ENCODE measurements at regions not wholly inside any gene's neighbourhood (a gene's known extent, or its start where the extent isn't known, plus 50 kb on each side); places are given as distances from the start of the nearest gene placed in this dataset.

- H3K4me3 ChIP-seq (ENCODE audit: low read depth, low read length) = no peak overlapping the region
- TF ChIP-seq CTCF (IDR thresholded peaks at IDR 0.05; ENCODE audit: low read depth, low read length, missing control alignments) = no peak
- DNase-seq (ENCODE audit: low read depth) = no peak
Measured at GRCh38 chr18:68438536-68438935, 276.4 kb downstream of the TMX3 start.

GRCh38 chr18:68436485-68436884 lies 278.4 kb downstream of the TMX3 start:
- DNase-seq (ENCODE audit: low read depth) = no peak
- H3K4me3 ChIP-seq (ENCODE audit: low read depth, low read length) = no peak overlapping the region
- no peak for TF ChIP-seq CTCF (IDR thresholded peaks at IDR 0.05; ENCODE audit: low read depth, low read length, missing control alignments)

- TF ChIP-seq CTCF (IDR thresholded peaks at IDR 0.05; ENCODE audit: low read depth, low read length, missing control alignments) = no peak
- H3K4me3 ChIP-seq (ENCODE audit: low read depth, low read length) = no peak overlapping the region
Measured at GRCh38 chr18:68435581-68435980, 279.3 kb downstream of the TMX3 start.

GRCh38 chr18:68431922-68432198 lies 283.0 kb downstream of the TMX3 start:
- DNase-seq (ENCODE audit: low read depth) = no peak
- no peak overlapping the region for H3K4me3 ChIP-seq (ENCODE audit: low read depth, low read length)
- no peak for TF ChIP-seq CTCF (IDR thresholded peaks at IDR 0.05; ENCODE audit: low read depth, low read length, missing control alignments)

More at GRCh38 chr18:68435581-68435980, 279.3 kb downstream of the TMX3 start:
- no peak for DNase-seq (ENCODE audit: low read depth)

GRCh38 chr18:68431111-68431921 lies 283.6 kb downstream of the TMX3 start:
- no peak for TF ChIP-seq CTCF (IDR thresholded peaks at IDR 0.05; ENCODE audit: low read depth, low read length, missing control alignments)
- DNase-seq (ENCODE audit: low read depth) = no peak
- no peak overlapping the region for H3K4me3 ChIP-seq (ENCODE audit: low read depth, low read length)

GRCh38 chr18:68429841-68430240 lies 285.1 kb downstream of the TMX3 start:
- no peak for TF ChIP-seq CTCF (IDR thresholded peaks at IDR 0.05; ENCODE audit: low read depth, low read length, missing control alignments)
- no peak overlapping the region for H3K4me3 ChIP-seq (ENCODE audit: low read depth, low read length)
- no peak for DNase-seq (ENCODE audit: low read depth)

GRCh38 chr18:68429111-68429510 lies 285.8 kb downstream of the TMX3 start:
- TF ChIP-seq CTCF (IDR thresholded peaks at IDR 0.05; ENCODE audit: low read depth, low read length, missing control alignments) = no peak
- no peak for DNase-seq (ENCODE audit: low read depth)
- H3K4me3 ChIP-seq (ENCODE audit: low read depth, low read length) = no peak overlapping the region
